ENCODE measurements at regions not wholly inside any gene's neighbourhood (a gene's known extent, or its start where the extent isn't known, plus 50 kb on each side); places are given as distances from the start of the nearest gene placed in this dataset.

DNA sequence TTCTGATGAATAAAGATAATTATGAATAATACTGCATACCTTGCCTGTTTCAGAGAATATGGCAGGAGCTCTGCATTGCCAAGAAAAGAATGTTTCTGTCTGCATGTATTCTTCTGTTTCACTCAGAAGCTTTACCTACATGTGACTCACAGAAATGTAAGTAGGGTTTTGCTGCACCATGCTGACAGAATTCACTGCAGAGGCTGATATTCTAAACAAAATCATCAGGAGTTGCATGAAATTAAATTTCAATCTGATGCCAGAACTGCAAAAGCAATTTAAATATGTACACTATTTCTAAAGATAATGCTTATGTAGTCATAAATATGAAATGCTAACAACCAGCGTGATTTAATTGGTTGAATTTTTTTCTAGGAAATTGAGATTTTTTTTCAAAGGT lies 332.8 kb upstream of the FSHR start:
- no peak for DNase-seq (ENCODE audit: low read depth)

DNA sequence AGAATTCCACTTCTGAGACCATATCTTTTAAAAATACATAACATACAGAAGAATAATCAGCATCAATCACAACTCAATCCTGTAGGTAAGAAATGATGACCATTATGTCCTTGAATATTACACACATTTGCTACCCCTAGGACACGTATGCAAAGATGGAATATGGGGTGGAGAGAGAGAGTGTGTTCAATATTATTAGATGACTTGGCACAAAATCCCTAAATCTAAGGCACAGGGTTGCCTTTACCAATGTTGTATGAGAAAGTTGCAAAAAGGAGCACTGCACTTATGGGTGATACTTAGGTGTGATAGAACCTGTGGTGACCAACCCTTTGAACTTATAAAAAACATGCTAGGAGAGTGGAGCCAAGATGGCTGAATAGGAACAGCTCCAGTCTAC lies 326.2 kb upstream of the FSHR start:
- no peak for DNase-seq (ENCODE audit: low read depth)

GRCh38 chr2:49465157-49465831 lies 311.0 kb upstream of the FSHR start:
- DNase-seq (ENCODE audit: low read depth), result no peak

DNA sequence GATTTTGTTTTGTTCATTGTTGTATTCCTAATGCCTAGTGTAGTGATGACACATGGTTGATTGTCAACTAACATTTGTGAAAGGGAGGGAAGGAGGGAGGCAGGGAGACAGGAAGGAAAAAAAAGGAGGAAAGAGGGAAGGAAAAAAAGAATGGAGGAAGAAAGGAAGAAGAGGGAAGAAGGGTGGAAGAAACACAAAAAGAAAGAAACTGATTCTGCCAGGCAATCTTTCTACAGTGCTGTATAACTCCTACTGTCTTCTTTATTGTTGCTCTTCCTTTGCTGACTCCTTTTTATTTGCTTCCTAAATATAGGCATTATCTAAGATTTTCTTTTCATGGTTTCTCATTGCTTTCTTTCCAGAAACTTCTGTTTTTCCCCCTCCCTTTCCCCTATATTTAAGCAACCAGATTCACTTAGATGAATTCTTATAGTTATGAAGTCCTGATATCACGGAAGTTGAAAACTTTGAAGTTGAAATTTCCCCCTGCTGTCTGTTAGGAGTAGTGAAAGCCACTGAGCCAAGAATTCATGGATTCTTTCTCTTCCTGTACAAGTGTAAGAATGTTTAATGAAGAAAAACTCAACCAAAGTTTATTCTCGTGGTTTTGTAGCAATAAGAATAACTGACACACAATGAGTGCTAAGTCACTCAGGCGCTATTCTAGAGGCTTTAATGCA lies 305.1 kb upstream of the FSHR start:
- no peak for DNase-seq (ENCODE audit: low read depth)

GRCh38 chr2:49444005-49444404 lies 289.7 kb upstream of the FSHR start:
- no peak for DNase-seq (ENCODE audit: low read depth)

DNA sequence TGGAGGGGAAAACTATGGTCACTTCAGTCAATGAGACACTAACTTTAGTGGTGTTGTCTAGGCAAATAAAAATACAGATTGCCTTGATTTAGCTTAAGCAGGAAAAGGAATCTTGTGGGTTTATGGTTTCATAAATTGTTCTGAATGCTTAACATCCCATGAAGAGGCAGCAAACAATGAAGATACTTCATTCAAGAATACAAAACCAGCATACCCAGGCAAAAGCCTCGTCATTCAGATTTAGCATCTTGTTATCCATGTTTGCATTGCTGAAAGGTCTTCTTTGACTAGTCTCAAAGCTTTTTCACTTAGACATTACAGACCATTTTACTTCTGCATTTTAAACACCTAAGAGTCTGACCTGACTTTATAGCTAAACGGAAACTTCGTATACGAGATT lies 272.7 kb upstream of the FSHR start:
- DNase-seq (ENCODE audit: low read depth), result no peak

GRCh38 chr2:49416252-49416651 lies 261.9 kb upstream of the FSHR start:
- DNase-seq (ENCODE audit: low read depth), result no peak

DNA sequence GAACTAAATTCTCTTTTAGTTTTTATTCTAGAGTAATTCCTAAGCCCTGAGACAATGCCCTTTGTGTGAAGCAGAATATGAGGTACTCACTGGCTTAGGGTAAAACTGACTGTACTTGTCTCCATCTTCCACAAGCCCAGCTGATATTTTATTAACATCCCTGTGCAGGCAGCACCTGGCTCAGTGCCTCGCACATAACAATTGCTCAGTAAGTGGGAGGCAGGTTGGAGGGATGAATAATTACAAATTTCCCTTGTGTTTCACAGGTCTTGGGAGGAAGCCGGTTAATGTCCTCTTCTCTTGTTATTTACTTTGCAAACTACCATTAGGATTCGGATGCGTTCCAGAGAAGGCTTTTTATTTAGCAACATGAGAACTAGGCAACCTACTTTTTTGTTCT lies 249.8 kb upstream of the FSHR start:
- no peak for DNase-seq (ENCODE audit: low read depth)

DNA sequence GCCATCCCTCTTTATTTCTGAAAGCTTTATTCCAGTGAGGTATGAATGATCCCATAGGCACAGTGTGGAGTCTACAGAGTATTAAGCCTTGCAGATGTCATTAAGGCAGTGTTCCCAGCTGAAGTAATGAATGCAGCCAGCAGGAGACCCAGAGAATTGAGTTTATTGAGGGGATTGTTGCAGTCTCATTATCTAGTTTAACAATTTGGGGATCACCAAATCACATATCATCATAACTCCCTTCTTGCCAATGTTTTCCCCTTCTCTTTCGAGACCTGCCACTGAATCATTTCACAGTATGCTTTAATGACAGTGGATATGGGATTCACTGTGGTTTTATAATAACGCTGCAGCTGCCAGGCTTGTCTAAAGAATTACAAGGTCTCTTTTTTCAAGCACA lies 249.3 kb upstream of the FSHR start:
- DNase-seq (ENCODE audit: low read depth), result no peak

DNA sequence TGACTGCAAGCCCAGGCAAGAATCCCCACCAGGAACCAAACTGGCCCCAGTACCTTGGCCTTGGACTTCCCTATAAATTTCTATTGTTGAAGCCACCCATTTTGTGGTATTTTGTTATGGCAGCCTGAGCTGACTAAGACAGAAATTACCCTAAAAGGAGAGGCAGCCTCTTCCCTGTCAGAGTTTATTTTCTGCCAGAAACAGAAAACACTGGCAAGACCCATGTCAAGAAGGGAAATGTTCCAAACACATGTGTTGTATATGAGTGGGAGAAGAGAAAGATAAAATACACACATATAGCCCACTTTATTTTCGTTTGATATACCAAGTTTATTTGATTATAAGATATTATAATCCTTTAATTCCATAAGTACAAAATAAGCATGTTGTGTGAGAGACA lies 225.1 kb upstream of the FSHR start:
- no peak for DNase-seq (ENCODE audit: low read depth)

- no peak for DNase-seq (ENCODE audit: low read depth)
Measured at GRCh38 chr2:49371128-49371701, 216.9 kb upstream of the FSHR start.

DNA sequence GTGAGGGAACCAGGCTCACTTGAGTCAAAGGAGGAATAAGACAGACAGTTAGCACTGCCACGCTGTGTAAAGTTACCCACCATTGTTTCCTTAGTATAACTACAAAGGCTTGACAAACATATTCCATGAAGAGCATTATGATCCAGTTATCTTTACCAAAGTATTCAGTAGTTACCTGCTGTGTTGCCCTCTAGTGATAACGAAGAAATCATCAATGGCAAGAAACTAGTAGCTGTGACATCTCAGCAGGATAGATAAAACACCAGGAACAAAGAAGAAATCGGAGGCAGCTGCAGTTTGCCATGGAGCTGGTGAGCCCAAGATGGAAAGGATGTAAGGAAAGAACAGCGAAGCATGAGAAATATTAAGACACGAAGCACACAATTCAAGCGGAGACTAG lies 215.3 kb upstream of the FSHR start:
- no peak for DNase-seq (ENCODE audit: low read depth)

- DNase-seq (ENCODE audit: low read depth), result no peak
Measured at GRCh38 chr2:49369101-49369500, 214.8 kb upstream of the FSHR start.

DNA sequence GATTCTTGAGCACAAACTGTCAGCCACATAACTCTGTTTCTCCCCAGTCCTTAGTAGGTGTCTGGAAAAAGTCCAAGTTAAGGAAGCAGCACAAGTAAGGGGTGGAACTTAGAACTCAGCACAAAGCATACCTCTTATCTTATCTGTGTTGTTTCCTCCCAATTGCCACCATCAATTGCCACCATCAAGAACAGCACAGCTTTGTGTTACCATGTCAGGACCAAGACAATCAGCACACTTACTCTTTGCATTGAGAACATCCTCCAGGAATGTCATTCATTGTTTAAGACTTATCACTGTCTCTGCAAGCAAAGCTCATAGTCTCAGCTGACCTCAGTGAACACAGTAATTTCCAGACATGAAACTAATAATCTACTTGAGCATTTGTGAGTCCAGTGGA lies 212.7 kb upstream of the FSHR start:
- DNase-seq (ENCODE audit: low read depth), result no peak

- DNase-seq (ENCODE audit: low read depth), result no peak
Measured at GRCh38 chr2:49360407-49360767, 206.1 kb upstream of the FSHR start.

DNA sequence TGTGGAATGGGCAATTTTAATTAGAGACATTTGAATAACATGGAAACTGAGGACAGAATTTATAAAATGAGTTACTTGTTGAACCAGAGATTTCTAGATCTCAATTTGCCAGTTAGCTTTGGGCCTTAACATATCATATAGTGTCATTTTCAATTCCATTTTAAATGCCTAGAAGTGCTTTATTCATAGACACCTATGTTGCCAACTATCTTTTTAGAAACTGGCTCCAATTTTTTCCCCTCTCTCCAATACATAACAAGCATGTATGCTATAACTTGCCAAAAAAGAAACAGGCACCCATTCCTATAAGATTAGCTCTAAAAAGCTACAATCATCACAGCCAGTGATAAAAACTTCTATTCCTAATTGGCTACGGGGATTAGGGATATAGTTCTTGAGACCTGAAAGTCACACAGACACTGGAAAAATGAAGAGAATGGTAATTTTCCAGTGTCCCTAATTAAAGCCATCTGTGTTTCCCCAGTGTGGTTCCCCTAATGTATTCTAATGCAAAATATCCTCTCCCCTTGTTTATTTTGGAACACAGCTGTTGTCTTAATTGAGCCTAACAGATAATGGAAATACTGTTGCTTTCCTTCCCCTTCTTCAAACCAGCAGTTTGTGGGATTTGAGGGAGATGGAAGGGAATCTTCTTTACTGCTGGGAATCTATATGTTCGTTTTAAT lies 205.5 kb upstream of the FSHR start:
- DNase-seq (ENCODE audit: low read depth), result no peak

DNA sequence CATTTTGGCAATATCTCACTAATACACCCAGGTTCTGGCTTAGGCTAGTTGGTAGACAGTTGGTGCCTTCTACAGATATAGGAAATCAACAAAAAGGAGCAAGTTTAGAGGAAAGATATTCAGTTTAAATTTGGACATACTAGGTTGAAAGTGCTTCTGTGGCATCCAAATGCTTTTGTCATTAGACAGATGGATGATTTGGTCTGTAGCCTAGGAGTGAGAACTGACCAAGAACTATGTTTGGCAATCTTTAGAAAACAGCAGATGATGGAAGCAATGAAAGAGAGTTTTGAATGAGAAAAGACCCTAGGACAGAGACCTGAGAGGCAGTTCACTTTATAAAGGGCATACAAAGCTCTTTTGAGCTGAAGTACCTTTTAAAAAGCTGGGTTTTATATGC lies 201.3 kb upstream of the FSHR start:
- DNase-seq (ENCODE audit: low read depth), result no peak

DNA sequence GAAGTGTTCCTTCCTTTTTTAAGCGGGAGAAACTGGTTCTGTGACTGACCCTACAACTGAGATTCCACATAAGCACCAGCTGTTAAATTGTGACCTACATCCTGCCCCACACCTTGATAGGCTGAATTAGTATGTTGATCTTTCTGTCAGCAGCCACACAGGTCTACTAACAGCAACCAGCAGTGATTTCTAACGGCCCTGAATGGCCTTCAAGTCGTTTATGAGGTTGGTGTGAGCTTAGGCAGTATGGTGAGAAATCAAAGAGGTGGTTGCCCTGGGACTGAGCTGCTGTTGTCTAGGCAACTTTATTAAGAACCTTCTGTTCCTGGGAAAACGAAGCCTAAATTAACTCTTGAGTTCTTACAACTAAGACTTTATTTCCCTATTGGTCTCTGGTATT lies 197.2 kb upstream of the FSHR start:
- no peak for DNase-seq (ENCODE audit: low read depth)

GRCh38 chr2:49343638-49344037 lies 189.3 kb upstream of the FSHR start:
- no peak for DNase-seq (ENCODE audit: low read depth)

GRCh38 chr2:49342156-49342555 lies 187.8 kb upstream of the FSHR start:
- no peak for DNase-seq (ENCODE audit: low read depth)

DNA sequence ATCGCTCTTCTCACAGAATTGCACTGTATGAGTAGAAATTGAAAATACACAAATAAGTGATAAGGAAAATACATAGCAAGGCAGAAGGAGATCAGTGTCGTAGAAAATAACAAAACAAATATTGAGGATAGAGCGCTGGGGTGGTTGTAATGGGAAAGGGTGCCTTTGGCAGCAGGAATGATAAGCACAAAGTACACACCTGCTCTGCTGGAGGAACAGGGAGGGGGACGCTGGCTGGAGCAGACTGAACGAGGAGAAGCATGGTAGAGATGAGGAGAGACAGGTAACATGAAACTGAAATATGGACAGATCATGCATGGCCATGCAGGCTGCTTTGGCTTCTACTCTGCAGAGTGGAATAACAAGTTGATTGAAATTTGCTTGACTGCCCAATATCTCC lies 181.2 kb upstream of the FSHR start:
- DNase-seq (ENCODE audit: low read depth), result no peak

DNA sequence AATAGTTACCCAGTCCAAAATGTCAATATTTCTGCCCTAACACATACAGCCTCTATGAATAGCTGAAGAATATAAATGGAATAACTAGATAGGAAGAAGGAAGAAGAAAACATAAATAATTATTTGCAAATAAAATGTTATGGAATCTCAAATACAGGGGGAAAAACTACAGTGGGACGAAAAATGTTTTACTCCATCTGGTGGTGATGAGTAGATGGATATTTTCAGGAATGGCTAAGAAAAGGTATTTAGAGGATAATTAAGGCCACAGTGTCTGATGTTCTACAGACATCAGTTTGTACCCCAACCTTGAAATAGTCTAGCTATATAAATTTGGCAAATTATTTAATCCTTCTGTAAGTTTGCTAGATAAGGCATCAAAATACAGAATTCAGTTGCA lies 178.1 kb upstream of the FSHR start:
- DNase-seq (ENCODE audit: low read depth), result no peak

GRCh38 chr2:49318531-49318930 lies 164.2 kb upstream of the FSHR start:
- DNase-seq (ENCODE audit: low read depth), result no peak

Data from HS-27A (cell line).